COLO668 (cell line): ENCODE measurements at regions not wholly inside any gene's neighbourhood (a gene's known extent, or its start where the extent isn't known, plus 50 kb on each side); places are given as distances from the start of the nearest gene placed in this dataset.

ENCODE experiments used
- DNase-seq: peaks from one replicate; lab custom pipeline; 2025; ENCODE audit not compliant: unreplicated experiment; lab: John Stamatoyannopoulos, UW

- peak; percentile 23 for DNase-seq
Measured at GRCh38 chr5:153099328-153099727, 391.1 kb upstream of the GRIA1 start.

GRCh38 chr5:153101235-153102180 is 389.0 kb upstream of the GRIA1 start:
- no peak for DNase-seq

DNA sequence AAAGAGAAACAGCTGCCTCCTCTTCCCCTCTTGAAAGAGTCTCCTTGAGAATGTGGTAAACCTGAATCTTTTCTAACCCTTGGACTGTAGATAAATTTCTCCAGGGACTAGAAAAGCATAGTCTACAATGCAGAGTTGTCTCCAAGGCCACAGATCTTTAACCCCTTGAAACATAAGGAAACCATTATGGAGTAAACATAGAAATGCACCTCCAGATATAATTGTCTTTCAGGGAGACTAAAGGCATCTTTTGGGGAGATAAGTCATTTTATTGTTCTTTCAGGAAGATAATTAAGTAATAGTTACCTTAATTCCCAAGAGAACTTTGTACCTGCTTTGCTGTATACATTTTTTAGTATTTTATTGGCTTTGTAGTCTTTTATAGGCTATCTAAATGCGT is 373.6 kb upstream of the GRIA1 start:
- DNase-seq: no peak

DNA sequence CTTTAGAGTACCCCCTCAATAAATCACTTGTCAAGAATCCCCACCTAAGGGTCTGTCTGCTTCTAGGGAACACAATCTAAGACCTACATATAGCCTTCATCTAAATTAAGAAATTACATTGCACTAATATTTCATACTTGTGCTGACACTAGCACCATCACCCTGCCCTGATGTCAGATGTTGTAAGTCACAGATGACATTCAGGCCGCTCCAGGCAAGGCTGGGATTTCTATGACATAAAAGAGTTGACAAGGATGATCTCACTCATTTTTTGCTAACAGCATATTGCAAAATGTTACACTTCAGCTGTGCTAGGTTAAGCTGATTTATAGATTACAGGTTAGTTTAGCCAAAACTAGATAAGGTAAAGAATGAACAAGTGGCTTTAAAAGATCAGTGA is 372.5 kb upstream of the GRIA1 start:
- DNase-seq: no peak

- peak; percentile 67 for DNase-seq
Measured at GRCh38 chr5:153122403-153122802, 368.1 kb upstream of the GRIA1 start.

- DNase-seq: peak; percentile 8
Measured at GRCh38 chr5:153130296-153130695, 360.2 kb upstream of the GRIA1 start.

- no peak for DNase-seq
Measured at GRCh38 chr5:153135411-153135810, 355.1 kb upstream of the GRIA1 start.

- no peak for DNase-seq
Measured at GRCh38 chr5:153136910-153137614, 353.4 kb upstream of the GRIA1 start.

DNA sequence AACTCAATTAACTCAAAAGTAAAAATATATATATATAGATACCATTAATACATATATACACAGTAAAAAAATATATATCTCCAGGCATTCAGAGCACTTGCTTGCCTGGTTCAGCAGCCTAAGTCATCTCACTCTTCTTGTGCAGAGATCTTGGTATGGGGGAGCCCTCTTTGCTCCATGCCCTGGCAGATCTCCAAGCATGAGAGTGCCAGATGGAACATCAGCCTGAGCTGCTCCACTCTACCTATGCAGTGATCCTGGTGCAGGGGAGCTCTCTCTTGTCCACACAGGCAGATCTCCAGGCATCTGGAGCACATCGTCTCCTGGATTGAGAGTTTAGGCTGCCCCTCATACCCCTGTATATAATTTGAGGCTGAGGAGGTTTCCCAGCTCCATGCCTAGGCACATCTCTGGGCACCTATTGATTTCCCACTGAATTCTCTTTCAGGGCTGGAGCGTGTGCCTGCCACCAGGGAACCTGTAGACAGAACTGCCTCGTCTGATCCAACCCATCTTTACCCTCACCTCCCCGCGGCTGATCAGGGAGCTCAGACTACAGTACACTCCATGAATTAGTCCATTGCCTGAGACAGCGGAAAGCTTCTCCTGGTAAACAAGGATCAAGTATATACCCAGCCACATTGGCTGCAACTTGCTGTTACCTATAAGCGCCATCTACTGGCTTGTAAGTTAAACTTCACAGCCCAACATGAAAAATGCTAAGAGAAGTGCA is 342.4 kb upstream of the GRIA1 start:
- peak; percentile 28 for DNase-seq

- DNase-seq: no peak
Measured at GRCh38 chr5:153148624-153148976, 341.9 kb upstream of the GRIA1 start.

GRCh38 chr5:153151558-153151957 is 338.9 kb upstream of the GRIA1 start:
- DNase-seq: no peak

DNA sequence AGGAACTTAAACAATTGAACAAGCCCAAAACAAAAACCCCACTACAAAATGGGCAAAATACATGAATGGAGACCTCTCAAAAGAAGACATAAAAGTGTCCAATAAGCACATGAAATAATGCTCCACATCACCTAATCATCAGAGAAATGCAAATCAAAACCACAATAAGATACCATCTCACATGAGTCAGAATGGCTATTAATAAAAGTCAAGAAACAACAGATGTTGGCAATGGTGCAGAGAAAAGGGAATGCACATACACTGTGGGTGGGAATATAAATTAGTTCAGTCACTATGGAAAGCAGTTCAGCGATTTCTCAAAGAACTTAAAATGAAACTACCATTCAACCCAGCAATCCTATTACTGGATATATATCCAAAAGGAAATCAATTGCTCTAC is 337.4 kb upstream of the GRIA1 start:
- no peak for DNase-seq

DNA sequence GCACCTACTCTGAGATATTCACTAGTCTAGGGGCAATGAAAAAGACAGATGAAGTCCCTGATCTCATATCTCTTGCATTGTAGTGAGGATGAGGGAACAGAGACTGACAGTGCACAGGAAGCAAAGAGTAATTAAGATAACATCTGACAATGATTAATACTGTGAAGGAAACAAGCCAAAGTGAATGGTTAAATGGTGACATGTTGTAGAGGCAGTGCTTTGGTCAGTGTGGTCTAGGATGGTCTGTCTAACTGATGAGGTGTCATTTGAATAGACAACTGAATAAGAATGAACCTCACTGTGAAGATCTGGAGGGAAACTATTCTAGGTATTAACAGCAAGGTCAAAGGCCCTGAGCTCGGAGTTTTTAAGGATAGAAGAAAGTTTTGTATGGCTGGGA is 333.3 kb upstream of the GRIA1 start:
- no peak for DNase-seq

GRCh38 chr5:153158608-153159007 is 331.9 kb upstream of the GRIA1 start:
- no peak for DNase-seq

DNA sequence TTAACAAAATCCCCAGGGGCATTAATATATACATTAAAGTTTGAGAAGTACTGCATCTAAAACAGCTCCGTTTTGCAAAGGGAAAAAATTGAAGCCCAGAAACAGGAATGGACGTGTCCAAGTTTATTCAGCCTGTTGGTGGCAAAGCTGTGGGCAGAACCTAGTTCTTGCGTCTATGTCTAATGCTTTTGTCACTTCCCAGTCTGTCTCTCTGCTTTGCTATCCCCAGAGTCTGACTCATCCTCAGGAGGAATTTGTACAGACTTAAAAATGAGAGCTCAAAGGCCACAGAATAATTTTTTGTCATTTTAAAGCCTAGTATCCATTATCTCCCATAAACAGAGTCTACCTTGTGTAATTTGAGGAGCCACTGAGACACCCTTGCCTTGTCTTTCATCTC is 330.9 kb upstream of the GRIA1 start:
- no peak for DNase-seq

GRCh38 chr5:153168241-153168640 is 322.2 kb upstream of the GRIA1 start:
- no peak for DNase-seq

GRCh38 chr5:153187503-153187902 is 303.0 kb upstream of the GRIA1 start:
- no peak for DNase-seq

DNA sequence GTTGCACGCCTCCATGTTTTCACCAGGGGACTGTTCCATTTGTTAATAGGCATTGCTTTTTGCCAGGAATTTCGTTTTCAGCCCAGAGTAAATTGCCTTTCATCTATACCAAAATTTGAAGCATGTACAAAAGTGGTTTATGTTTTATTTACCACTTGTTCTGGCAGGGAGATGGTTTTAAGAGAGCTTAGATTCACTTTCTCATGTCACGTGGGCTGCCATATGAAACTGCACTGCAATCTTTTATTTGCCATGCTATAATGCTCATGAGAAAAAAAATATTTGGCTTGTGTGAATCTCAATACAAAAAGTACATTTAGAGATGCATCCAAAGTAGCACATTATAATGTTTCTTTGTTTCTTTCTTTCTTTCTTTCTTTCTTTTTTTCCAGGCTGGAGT is 284.1 kb upstream of the GRIA1 start:
- no peak for DNase-seq

DNA sequence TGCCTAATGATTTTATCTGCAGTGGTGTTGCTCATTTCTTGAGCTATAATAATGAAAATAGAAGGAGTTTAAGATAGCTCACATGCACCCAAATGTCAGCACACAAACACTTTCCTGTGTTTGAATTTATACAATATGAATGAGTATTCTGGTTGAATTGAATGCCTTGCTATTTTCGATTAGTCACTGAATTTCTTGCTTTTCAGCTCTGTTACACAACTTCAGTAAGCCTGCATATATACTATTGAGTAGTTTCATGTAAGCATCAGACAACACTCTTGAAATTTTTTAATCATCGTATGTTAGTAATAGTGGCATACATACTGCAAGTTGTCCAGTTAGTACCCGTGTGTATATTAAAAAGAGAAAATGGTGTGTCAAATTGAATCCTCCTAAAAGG is 281.5 kb upstream of the GRIA1 start:
- DNase-seq: no peak

GRCh38 chr5:153209687-153210086 is 280.8 kb upstream of the GRIA1 start:
- DNase-seq: no peak

GRCh38 chr5:153211076-153211475 is 279.4 kb upstream of the GRIA1 start:
- DNase-seq: no peak

GRCh38 chr5:153212471-153212870 is 278.0 kb upstream of the GRIA1 start:
- no peak for DNase-seq
